A549 (cell line): ENCODE measurements at regions not wholly inside any gene's neighbourhood (a gene's known extent, or its start where the extent isn't known, plus 50 kb on each side); places are given as distances from the start of the nearest gene placed in this dataset.

ENCODE experiments used
- ATAC-seq, 2 experiments: fragments of 200-7000 bp in 1 of 2; fragments of >200 bp in 1 of 2; cut with Nextera tagmentation in 1 of 2; cut with Tn5 transposase in 1 of 2; 3 replicates each; pipeline versions ENCODE4 v1.8.0 to v1.9.1; 2018 to 2020; ENCODE audit warnings: mild to moderate bottlenecking in 1 of 2, moderate library complexity in 1 of 2
- CTCF ChIA-PET: fragments of 300-600 bp; sonication (Branson Sonifier 250); formaldehyde crosslinking; extraction: SDS; loops from one replicate; lab custom pipeline; 2021; ENCODE audit warnings: antibody characterized with exemption, inconsistent platforms; lab: Yijun Ruan, JAX
- POLR2A ChIA-PET: fragments of 350-600 bp; formaldehyde crosslinking; extraction: SDS; loops from one replicate; lab custom pipeline; 2021; ENCODE audit warnings: antibody characterized with exemption, inconsistent platforms; lab: Yijun Ruan, JAX
- DNase-seq, 2 experiments: peaks; one replicate each; pipeline versions ENCODE4 v3.0.0 to v3.0.0-alpha.2; 2011 to 2016; ENCODE audit warnings: low read depth in 1 of 2, low spot score in 1 of 2
- FAIRE-seq: peaks from 2 replicates; lab custom pipeline; 2011; peaks lifted over from hg19 to GRCh38; lab: Jason Lieb, UNC
- H3K27ac ChIP-seq, 2 experiments: fragments of >200 bp; sonication (Bioruptor Twin); formaldehyde crosslinking; 3 replicates each; pipeline ENCODE4 v1.5.1; 2016 to 2017
- H3K4me1 ChIP-seq: fragments of >200 bp; sonication (Bioruptor Twin); formaldehyde crosslinking; 3 replicates; pipeline ENCODE4 v1.6.1; 2016
- H3K4me2 ChIP-seq: fragments of >200 bp; sonication (Bioruptor Twin); formaldehyde crosslinking; 3 replicates; pipeline ENCODE4 v1.6.1; 2016
- H3K4me3 ChIP-seq: fragments of >200 bp; sonication (Bioruptor Twin); formaldehyde crosslinking; 3 replicates; pipeline ENCODE4 v1.5.1; 2016
- H3K9me3 ChIP-seq: fragments of >200 bp; sonication (Bioruptor Twin); formaldehyde crosslinking; 3 replicates; pipeline ENCODE4 v1.6.1; 2016
- CBX8 ChIP-seq: fragments of 200-600 bp; sonication (generic); IDR thresholded peaks from 2 replicates; pipeline ENCODE4 v1.6.1; 2016
- CHD2 ChIP-seq: fragments of 150-350 bp; IDR thresholded peaks from 2 replicates; pipeline ENCODE4 v1.6.1; 2014; ENCODE audit warnings: low read length; ENCODE audit not compliant: partially characterized antibody
- EP300 ChIP-seq, 2 experiments: fragments of >200 bp; sonication (Bioruptor Twin); formaldehyde crosslinking; IDR thresholded peaks; 2 replicates in 1 of 2; 3 replicates in 1 of 2; pipeline ENCODE4 v1.6.1; 2016 to 2017
- ESRRA ChIP-seq: fragments of 150-350 bp; IDR thresholded peaks from 2 replicates; pipeline ENCODE4 v1.6.1; 2014; ENCODE audit warnings: mild to moderate bottlenecking, low read length, borderline replicate concordance
- HDAC2 ChIP-seq: fragments of 200-600 bp; sonication (generic); IDR thresholded peaks from 2 replicates; pipeline ENCODE4 v1.6.1; 2016
- HEYL ChIP-seq: fragments of 250-450 bp; sonication (Bioruptor Pico); IDR thresholded peaks from 2 replicates; pipeline ENCODE4 v1.8.0; 2021; ENCODE audit warnings: mild to moderate bottlenecking, moderate library complexity
- HOXB13 ChIP-seq: fragments of 250-450 bp; sonication (Bioruptor Pico); IDR thresholded peaks from 2 replicates; pipeline ENCODE4 v1.5.0; 2020; ENCODE audit warnings: low read depth, mild to moderate bottlenecking, moderate library complexity
- JUNB ChIP-seq: fragments of >200 bp; sonication (Bioruptor Twin); formaldehyde crosslinking; IDR thresholded peaks from 2 replicates; pipeline ENCODE4 v1.6.1; 2016
- MAFK ChIP-seq: fragments of 450-650 bp; IDR thresholded peaks from 2 replicates; pipeline ENCODE4 v1.6.1; 2014; ENCODE audit not compliant: partially characterized antibody
- MYC ChIP-seq: IDR thresholded peaks from 2 replicates; pipeline ENCODE4 v1.6.1; 2012; ENCODE audit warnings: mild to moderate bottlenecking, inconsistent platforms, low read length, improper control_type of control experiment, borderline replicate concordance
- PHF8 ChIP-seq: fragments of 200-600 bp; sonication (generic); IDR thresholded peaks from 2 replicates; pipeline ENCODE4 v1.6.1; 2016; ENCODE audit warnings: low read depth, mild to moderate bottlenecking, antibody characterized with exemption, moderate library complexity, borderline replicate concordance
- POLR2A ChIP-seq: IDR thresholded peaks from 2 replicates; pipeline ENCODE4 v1.6.1; 2012; ENCODE audit warnings: mild to moderate bottlenecking, low read length
- RCOR1 ChIP-seq: fragments of 150-350 bp; IDR thresholded peaks from 2 replicates; pipeline ENCODE4 v1.6.1; 2014; ENCODE audit warnings: antibody characterized with exemption, low read length, low read depth
- RNF2 ChIP-seq: fragments of 200-600 bp; sonication (generic); IDR thresholded peaks from 2 replicates; pipeline ENCODE4 v1.6.1; 2016; ENCODE audit warnings: low read depth, mild to moderate bottlenecking, antibody characterized with exemption, moderate library complexity, borderline replicate concordance
- TP53 ChIP-seq: fragments of 250-450 bp; sonication (Bioruptor Pico); IDR thresholded peaks from 2 replicates; pipeline ENCODE4 v1.5.0; 2021; ENCODE audit warnings: mild to moderate bottlenecking, moderate library complexity
- ZC3H11A ChIP-seq: fragments of 450-650 bp; IDR thresholded peaks from 2 replicates; pipeline ENCODE4 v1.6.1; 2014; ENCODE audit warnings: antibody characterized with exemption, mild to moderate bottlenecking
- ZNF302 ChIP-seq: fragments of 250-450 bp; sonication (Bioruptor Pico); IDR thresholded peaks from 2 replicates; pipeline ENCODE4 v1.9.0; 2021; ENCODE audit warnings: inconsistent platforms, mild to moderate bottlenecking, moderate library complexity
- ZSCAN20 ChIP-seq: fragments of 250-450 bp; sonication (Bioruptor Pico); IDR thresholded peaks from 2 replicates; pipeline ENCODE4 v1.8.0; 2022; ENCODE audit warnings: mild to moderate bottlenecking, moderate library complexity
- WGBS: methylation state at CpG from one replicate; pipeline ENCODE4 v1.1.6; 2017; ENCODE audit errors: missing lambda C conversion rate; 5-methylcytosine and 5-hydroxymethylcytosine counted together
- TF ChIP-seq, protein P1 (sequence below): fragments of >200 bp; sonication (Bioruptor Twin); formaldehyde crosslinking; IDR thresholded peaks from 3 replicates; pipeline ENCODE4 v1.6.1; 2016
- TF ChIP-seq, protein P2 (sequence below): fragments of 200-600 bp; sonication (generic); IDR thresholded peaks from 2 replicates; pipeline ENCODE4 v1.6.1; 2016; ENCODE audit warnings: antibody characterized with exemption, mild to moderate bottlenecking, moderate library complexity
- TF ChIP-seq, protein P3 (sequence below): fragments of >200 bp; sonication (Bioruptor Twin); formaldehyde crosslinking; IDR thresholded peaks from 3 replicates; pipeline ENCODE4 v1.5.1; 2016
- TF ChIP-seq, protein P4 (sequence below): fragments of >200 bp; sonication (Bioruptor Twin); formaldehyde crosslinking; IDR thresholded peaks from 2 replicates; pipeline ENCODE4 v1.6.1; 2016

DNA sequence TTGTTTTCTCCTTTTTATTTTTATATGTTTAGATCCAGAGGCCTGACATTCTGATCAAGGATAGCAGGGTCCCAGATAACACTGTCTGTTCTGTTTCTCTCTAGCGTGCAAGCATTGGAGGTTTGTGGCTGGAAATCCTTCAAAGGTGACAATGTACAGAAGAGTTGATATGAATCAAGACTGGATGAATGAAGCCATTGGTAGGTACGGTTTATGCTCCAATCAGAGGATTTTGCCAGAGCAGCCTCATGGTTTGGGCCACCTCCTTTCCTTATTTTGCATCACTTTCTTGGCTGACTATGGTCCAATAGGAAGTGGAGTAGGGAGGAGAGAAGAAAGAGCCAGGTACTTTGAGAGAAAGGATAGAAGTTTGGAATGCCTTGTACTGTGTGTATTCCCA, 484.8 kb upstream of the JAG1 start:
- CTCF ChIA-PET = no interaction called here
- Histone ChIP-seq H3K4me3 (no peak overlapping the region), H3K27ac (no peak overlapping the region), H3K9me3 (no peaks in the 10 kb centered on the region)
- WGBS = 76% methylated on average over 2 of the region's 2 CpGs
- ATAC-seq (no peak), FAIRE-seq (no peak), DNase-seq (no peak)
- TF ChIP-seq, protein P1, sequence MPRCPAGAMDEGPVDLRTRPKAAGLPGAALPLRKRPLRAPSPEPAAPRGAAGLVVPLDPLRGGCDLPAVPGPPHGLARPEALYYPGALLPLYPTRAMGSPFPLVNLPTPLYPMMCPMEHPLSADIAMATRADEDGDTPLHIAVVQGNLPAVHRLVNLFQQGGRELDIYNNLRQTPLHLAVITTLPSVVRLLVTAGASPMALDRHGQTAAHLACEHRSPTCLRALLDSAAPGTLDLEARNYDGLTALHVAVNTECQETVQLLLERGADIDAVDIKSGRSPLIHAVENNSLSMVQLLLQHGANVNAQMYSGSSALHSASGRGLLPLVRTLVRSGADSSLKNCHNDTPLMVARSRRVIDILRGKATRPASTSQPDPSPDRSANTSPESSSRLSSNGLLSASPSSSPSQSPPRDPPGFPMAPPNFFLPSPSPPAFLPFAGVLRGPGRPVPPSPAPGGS = no peak
- TF ChIP-seq PHF8 (no peak), ZSCAN20 (CRISPR knock-in tag) (no peak), HDAC2 (no peak), EP300 (IDR thresholded peaks at IDR 0.05) (no peak), MYC (no peak), JUNB (no peak), TP53 (CRISPR knock-in tag) (no peak), POLR2A (no peak), CHD2 (no peak)
- TF ChIP-seq, all 56 proteins: peak for 0
- POLR2A ChIA-PET = no interaction called here
- Histone ChIP-seq H3K4me1 (peaks cover 16% of the 10 kb centered on the region; the same call in 2 of the 3 replicates), H3K4me2 (no peak overlapping the region)

DNA sequence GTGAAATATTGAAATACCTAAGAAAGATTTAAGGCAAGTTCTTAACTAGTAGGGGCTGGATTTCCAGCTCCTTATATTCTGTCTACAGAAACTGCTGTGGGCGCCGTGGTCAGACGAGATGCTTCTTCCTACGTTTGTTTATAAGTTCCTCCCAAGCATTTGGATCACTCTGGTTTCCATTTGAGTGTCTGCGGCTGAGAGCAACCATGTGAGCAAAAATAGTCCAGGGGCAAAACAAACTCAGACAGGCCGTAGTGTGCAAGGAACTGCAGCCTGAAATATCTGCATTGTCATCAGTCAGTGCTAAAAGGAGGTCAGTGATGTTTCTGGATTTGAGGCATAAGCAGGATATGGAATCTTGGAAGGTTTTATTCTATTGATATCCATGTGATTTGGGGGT, 485.9 kb upstream of the JAG1 start:
- Histone ChIP-seq H3K4me2 (no peak overlapping the region), H3K9me3 (no peaks in the 10 kb centered on the region), H3K27ac (no peak overlapping the region), H3K4me3 (no peak overlapping the region), H3K4me1 (peaks cover 6% of the 10 kb centered on the region; the same call in 1 of the 3 replicates)
- CTCF ChIA-PET = interaction anchor here (0.6 to 1.1 kb wide), 4 partner anchors 29 to 1178 kb away, joined by 3 to 4 read pairs (median 4); no protein-coding TSS in a partner anchor
- WGBS = 76% methylated on average over 6 of the region's 6 CpGs
- ATAC-seq (no peak), DNase-seq (no peak), FAIRE-seq (no peak)
- TF ChIP-seq MAFK (peak; percentile 51), ZC3H11A (no peak)
- POLR2A ChIA-PET = no interaction called here

DNA sequence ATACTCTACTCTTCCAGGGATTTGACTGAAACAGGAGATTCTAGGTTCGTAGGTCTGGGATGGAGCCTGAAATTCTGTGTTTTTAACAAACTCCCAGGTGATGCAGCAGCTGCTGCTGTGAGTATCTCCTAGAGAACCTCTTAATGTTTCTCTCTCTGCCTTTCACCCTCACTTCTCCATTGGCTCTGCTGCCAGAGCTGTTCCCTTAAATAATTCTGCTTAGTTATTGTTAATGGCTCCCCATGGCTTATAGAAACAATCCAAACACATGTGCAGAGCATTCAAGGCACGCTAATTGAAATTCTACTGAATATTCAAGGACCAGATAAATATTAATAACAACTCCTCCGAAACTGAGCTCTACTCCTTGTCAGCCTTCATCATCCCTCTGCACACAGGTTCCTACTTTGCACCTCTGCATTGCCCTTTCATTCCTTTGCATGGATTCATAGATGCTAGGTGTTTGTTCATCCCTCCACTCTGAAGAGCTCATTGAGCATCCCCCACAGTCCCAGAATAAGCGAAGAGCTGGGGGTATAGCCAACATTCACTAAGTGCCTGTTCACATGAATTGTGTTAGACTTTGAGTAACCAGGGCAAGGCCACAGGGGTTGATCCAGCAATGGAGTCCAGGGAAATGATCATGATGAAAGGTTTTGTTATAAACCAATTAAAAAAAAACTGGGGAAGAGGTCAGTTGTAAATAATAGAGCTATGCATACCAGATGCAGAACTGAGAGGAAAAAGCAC, 488.4 kb upstream of the JAG1 start:
- no peak overlapping the region for H3K4me3 ChIP-seq
- no peak for ATAC-seq
- no peak overlapping the region for H3K27ac ChIP-seq
- no peak for FAIRE-seq
- POLR2A ChIA-PET = no interaction called here
- WGBS = 81% methylated on average over 4 of the region's 4 CpGs
- no peak for TF ChIP-seq HEYL (CRISPR knock-in tag)
- TF ChIP-seq RCOR1 = no peak
- no peak for TF ChIP-seq HOXB13 (CRISPR knock-in tag)
- no peak for TF ChIP-seq CBX8
- TF ChIP-seq RNF2 = no peak
- no peak overlapping the region for H3K4me2 ChIP-seq
- CTCF ChIA-PET = interaction anchor here (1.3 to 1.5 kb wide), 2 partner anchors 16 to 43 kb away, joined by 3 to 4 read pairs; no protein-coding TSS in a partner anchor
- H3K4me1 ChIP-seq = no peaks in the 10 kb centered on the region
- no peaks in the 10 kb centered on the region for H3K9me3 ChIP-seq
- no peak for DNase-seq

DNA sequence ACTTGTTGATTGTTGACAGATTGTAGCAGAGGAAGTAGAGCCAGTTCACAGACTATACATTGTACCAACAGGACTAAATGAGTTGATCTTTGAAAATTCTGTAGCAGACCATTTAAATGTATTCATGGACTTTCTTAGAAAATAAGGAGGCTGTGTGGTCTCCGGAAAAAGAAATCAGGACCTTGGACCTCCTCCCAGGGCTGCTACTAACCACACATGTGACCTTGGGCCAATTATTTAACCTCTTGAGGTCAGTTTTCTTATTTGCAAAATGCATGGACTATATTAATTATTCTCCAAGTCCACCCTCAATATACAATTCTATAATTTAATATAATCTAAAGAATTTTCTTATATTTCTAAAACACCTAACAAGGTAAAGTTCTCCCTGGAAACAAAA, 492.0 kb upstream of the JAG1 start:
- 0 out of 3 replicates have a peak, but pooled peaks cover 4% of the 10 kb centered on the region for H3K4me1 ChIP-seq
- ChIA-PET POLR2A (no interaction called here), CTCF (interaction anchor here (1.4 kb wide), 1 partner anchor 436 kb away, joined by 3 read pairs; no protein-coding TSS in a partner anchor)
- H3K4me3 ChIP-seq = no peak overlapping the region
- 92% methylated on average over 1 of the region's 1 CpG for WGBS
- H3K27ac ChIP-seq = no peak overlapping the region
- FAIRE-seq = no peak
- H3K4me2 ChIP-seq = no peak overlapping the region
- H3K9me3 ChIP-seq = no peaks in the 10 kb centered on the region
- no peak for DNase-seq
- no peak for ATAC-seq
- TF ChIP-seq, protein P2, sequence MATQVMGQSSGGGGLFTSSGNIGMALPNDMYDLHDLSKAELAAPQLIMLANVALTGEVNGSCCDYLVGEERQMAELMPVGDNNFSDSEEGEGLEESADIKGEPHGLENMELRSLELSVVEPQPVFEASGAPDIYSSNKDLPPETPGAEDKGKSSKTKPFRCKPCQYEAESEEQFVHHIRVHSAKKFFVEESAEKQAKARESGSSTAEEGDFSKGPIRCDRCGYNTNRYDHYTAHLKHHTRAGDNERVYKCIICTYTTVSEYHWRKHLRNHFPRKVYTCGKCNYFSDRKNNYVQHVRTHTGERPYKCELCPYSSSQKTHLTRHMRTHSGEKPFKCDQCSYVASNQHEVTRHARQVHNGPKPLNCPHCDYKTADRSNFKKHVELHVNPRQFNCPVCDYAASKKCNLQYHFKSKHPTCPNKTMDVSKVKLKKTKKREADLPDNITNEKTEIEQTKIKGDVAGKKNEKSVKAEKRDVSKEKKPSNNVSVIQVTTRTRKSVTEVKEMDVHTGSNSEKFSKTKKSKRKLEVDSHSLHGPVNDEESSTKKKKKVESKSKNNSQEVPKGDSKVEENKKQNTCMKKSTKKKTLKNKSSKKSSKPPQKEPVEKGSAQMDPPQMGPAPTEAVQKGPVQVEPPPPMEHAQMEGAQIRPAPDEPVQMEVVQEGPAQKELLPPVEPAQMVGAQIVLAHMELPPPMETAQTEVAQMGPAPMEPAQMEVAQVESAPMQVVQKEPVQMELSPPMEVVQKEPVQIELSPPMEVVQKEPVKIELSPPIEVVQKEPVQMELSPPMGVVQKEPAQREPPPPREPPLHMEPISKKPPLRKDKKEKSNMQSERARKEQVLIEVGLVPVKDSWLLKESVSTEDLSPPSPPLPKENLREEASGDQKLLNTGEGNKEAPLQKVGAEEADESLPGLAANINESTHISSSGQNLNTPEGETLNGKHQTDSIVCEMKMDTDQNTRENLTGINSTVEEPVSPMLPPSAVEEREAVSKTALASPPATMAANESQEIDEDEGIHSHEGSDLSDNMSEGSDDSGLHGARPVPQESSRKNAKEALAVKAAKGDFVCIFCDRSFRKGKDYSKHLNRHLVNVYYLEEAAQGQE = no peak
- TF ChIP-seq, protein P1 = no peak
- TF ChIP-seq, protein P3, sequence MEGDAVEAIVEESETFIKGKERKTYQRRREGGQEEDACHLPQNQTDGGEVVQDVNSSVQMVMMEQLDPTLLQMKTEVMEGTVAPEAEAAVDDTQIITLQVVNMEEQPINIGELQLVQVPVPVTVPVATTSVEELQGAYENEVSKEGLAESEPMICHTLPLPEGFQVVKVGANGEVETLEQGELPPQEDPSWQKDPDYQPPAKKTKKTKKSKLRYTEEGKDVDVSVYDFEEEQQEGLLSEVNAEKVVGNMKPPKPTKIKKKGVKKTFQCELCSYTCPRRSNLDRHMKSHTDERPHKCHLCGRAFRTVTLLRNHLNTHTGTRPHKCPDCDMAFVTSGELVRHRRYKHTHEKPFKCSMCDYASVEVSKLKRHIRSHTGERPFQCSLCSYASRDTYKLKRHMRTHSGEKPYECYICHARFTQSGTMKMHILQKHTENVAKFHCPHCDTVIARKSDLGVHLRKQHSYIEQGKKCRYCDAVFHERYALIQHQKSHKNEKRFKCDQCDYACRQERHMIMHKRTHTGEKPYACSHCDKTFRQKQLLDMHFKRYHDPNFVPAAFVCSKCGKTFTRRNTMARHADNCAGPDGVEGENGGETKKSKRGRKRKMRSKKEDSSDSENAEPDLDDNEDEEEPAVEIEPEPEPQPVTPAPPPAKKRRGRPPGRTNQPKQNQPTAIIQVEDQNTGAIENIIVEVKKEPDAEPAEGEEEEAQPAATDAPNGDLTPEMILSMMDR = no peak
- no peak for TF ChIP-seq ZNF302 (CRISPR knock-in tag)
- TF ChIP-seq, protein P4, sequence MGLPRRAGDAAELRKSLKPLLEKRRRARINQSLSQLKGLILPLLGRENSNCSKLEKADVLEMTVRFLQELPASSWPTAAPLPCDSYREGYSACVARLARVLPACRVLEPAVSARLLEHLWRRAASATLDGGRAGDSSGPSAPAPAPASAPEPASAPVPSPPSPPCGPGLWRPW = no peak
- TF ChIP-seq CBX8 = no peak
- TF ChIP-seq HOXB13 (CRISPR knock-in tag) = no peak
- TF ChIP-seq ESRRA = no peak
